Hepatocyte (in vitro differentiated cells): ENCODE measurements at regions not wholly inside any gene's neighbourhood (a gene's known extent, or its start where the extent isn't known, plus 50 kb on each side); places are given as distances from the start of the nearest gene placed in this dataset.

Experiments used
- DNase-seq: peaks from one replicate; pipeline ENCODE4 v3.0.0-alpha.2; 2016; ENCODE audit warnings: low spot score
- H2AFZ ChIP-seq: fragments of 200-600 bp; sonication (generic); 2 replicates; pipeline ENCODE4 v1.6.0; 2016; ENCODE audit warnings: antibody characterized with exemption, mild to moderate bottlenecking
- H3K27ac ChIP-seq: fragments of 200-600 bp; sonication (generic); 2 replicates; pipeline ENCODE4 v1.5.1; 2016; ENCODE audit warnings: mild to moderate bottlenecking
- H3K27me3 ChIP-seq: fragments of 200-600 bp; sonication (generic); 2 replicates; pipeline ENCODE4 v1.6.1; 2016
- H3K36me3 ChIP-seq: fragments of 200-600 bp; sonication (generic); replicated peaks from 2 replicates; pipeline ENCODE4 v1.5.1; 2016; ENCODE audit warnings: low read depth; ENCODE audit not compliant: insufficient read depth
- H3K4me1 ChIP-seq: fragments of 200-600 bp; sonication (generic); 2 replicates; pipeline ENCODE4 v1.5.1; 2016; ENCODE audit warnings: mild to moderate bottlenecking, moderate library complexity; ENCODE audit not compliant: insufficient read depth
- H3K4me2 ChIP-seq: fragments of 200-600 bp; sonication (generic); 2 replicates; pipeline ENCODE4 v1.6.0; 2016
- H3K4me3 ChIP-seq: fragments of 200-600 bp; sonication (generic); 2 replicates; pipeline ENCODE4 v1.5.1; 2016; ENCODE audit warnings: mild to moderate bottlenecking
- H3K79me2 ChIP-seq: fragments of 200-600 bp; sonication (generic); 2 replicates; pipeline ENCODE4 v1.6.0; 2017; ENCODE audit warnings: mild to moderate bottlenecking
- H3K9me2 ChIP-seq: fragments of 200-600 bp; sonication (generic); replicated peaks from 2 replicates; pipeline ENCODE4 v1.6.0; 2017; ENCODE audit warnings: mild to moderate bottlenecking; ENCODE audit not compliant: insufficient read depth
- H3K9me3 ChIP-seq: fragments of 200-600 bp; sonication (generic); 2 replicates; pipeline ENCODE4 v1.5.1; 2016; ENCODE audit warnings: low read depth, mild to moderate bottlenecking
- H4K20me1 ChIP-seq: fragments of 200-600 bp; sonication (generic); 2 replicates; pipeline ENCODE4 v1.6.0; 2016; ENCODE audit warnings: mild to moderate bottlenecking; ENCODE audit not compliant: insufficient read depth, poor library complexity, severe bottlenecking
- CTCF ChIP-seq: fragments of 200-600 bp; sonication (generic); IDR thresholded peaks from 2 replicates; pipeline ENCODE4 v1.5.1; 2016; ENCODE audit warnings: antibody characterized with exemption, mild to moderate bottlenecking; ENCODE audit not compliant: poor library complexity
- EZH2 ChIP-seq: fragments of 200-600 bp; sonication (generic); IDR thresholded peaks from 2 replicates; pipeline ENCODE4 v1.6.1; 2016; ENCODE audit warnings: antibody characterized with exemption, mild to moderate bottlenecking, borderline replicate concordance
- EZH2phosphoT487 ChIP-seq: fragments of 200-600 bp; sonication (generic); IDR thresholded peaks from one replicate; pipeline ENCODE4 v1.6.1; 2018; ENCODE audit warnings: antibody characterized with exemption, mild to moderate bottlenecking, low read depth, moderate library complexity; ENCODE audit not compliant: unreplicated experiment, severe bottlenecking
- WGBS: methylation state at CpG from one replicate; pipeline ENCODE4 v1.1.6; 2016; ENCODE audit warnings: low lambda C conversion rate; ENCODE audit errors: missing lambda C conversion rate; 5-methylcytosine and 5-hydroxymethylcytosine counted together

- H3K4me2 ChIP-seq = no peak overlapping the region
- no peaks in the 10 kb centered on the region for H3K4me1 ChIP-seq
- no peaks in the 10 kb centered on the region for H4K20me1 ChIP-seq
- no peak overlapping the region for H3K4me3 ChIP-seq
- TF ChIP-seq CTCF (peak; percentile 99), EZH2phosphoT487 (no peak)
- H2AFZ ChIP-seq = no peak overlapping the region
- no peaks in the 10 kb centered on the region for H3K79me2 ChIP-seq
- peak overlapping the region; percentile 0 for H3K27ac ChIP-seq
- DNase-seq = peak; percentile 90
- no peaks in the 10 kb centered on the region for H3K9me3 ChIP-seq
- no peaks in the 10 kb centered on the region for H3K27me3 ChIP-seq
- H3K36me3 ChIP-seq = no peaks in the 10 kb centered on the region
- no peaks in the 10 kb centered on the region for H3K9me2 ChIP-seq
- WGBS = 19% methylated on average over 12 of the region's 12 CpGs
Observed at GRCh38 chr15:38817427-38818156, 253.0 kb upstream of the RASGRP1 start.

- H2AFZ ChIP-seq = no peak overlapping the region
- H3K36me3 ChIP-seq = no peaks in the 10 kb centered on the region
- no peaks in the 10 kb centered on the region for H3K27me3 ChIP-seq
- no peak for TF ChIP-seq EZH2phosphoT487
- TF ChIP-seq CTCF = no peak
- no peak for TF ChIP-seq EZH2
- H3K9me2 ChIP-seq = no peaks in the 10 kb centered on the region
- no peak overlapping the region for H3K4me3 ChIP-seq
- DNase-seq = no peak
- H3K4me2 ChIP-seq = no peak overlapping the region
- no peaks in the 10 kb centered on the region for H3K4me1 ChIP-seq
- no peak overlapping the region for H3K27ac ChIP-seq
- H3K9me3 ChIP-seq = no peaks in the 10 kb centered on the region
- WGBS = 88% methylated on average over 9 of the region's 9 CpGs
- H4K20me1 ChIP-seq = no peaks in the 10 kb centered on the region
- H3K79me2 ChIP-seq = no peaks in the 10 kb centered on the region
Observed at GRCh38 chr15:38818157-38818790, 253.7 kb upstream of the RASGRP1 start.

GRCh38 chr15:38819387-38819950, 254.9 kb upstream of the RASGRP1 start:
- Histone ChIP-seq H3K79me2 (no peaks in the 10 kb centered on the region), H2AFZ (no peak overlapping the region), H3K9me3 (no peaks in the 10 kb centered on the region), H3K4me3 (no peak overlapping the region), H3K36me3 (no peaks in the 10 kb centered on the region), H3K4me1 (no peaks in the 10 kb centered on the region), H3K27me3 (no peaks in the 10 kb centered on the region), H3K27ac (no peak overlapping the region), H3K9me2 (no peaks in the 10 kb centered on the region), H4K20me1 (no peaks in the 10 kb centered on the region), H3K4me2 (no peak overlapping the region)
- 72% methylated on average over 8 of the region's 8 CpGs for WGBS
- TF ChIP-seq CTCF (no peak), EZH2 (no peak), EZH2phosphoT487 (no peak)
- DNase-seq = no peak
